C4-2B (cell line): ENCODE measurements at regions not wholly inside any gene's neighbourhood (a gene's known extent, or its start where the extent isn't known, plus 50 kb on each side); places are given as distances from the start of the nearest gene placed in this dataset.

ENCODE experiments used
- CTCF ChIP-seq: fragments of 450-650 bp; conservative IDR thresholded peaks from 2 replicates; pipeline ENCODE4 v1.5.1; 2017; ENCODE audit warnings: mild to moderate bottlenecking
- ZFX ChIP-seq: fragments of 450-650 bp; IDR thresholded peaks from 2 replicates; pipeline ENCODE4 v1.6.1; 2017

DNA sequence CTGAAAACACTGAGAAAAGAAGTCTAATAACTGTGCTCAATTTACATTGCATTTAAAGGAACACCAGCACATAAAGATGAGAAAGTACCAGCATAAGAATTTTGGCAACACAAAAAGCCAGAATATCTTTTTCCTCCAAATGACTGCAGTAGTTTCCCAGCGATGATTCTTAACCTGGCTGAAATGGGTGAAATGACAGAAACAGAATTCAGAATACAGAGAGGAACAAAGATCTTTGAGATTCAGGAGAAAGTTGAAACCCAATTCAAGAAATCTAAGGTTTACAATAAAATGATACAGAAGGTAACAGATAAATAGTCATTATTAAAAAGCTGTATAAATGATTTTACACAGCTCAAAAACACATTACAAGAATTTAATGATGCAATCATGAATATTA, 197.0 kb upstream of the EYS start:
- no peak for TF ChIP-seq CTCF
- TF ChIP-seq ZFX = no peak
